ENCODE measurements at regions not wholly inside any gene's neighbourhood (a gene's known extent, or its start where the extent isn't known, plus 50 kb on each side); places are given as distances from the start of the nearest gene placed in this dataset.

DNA sequence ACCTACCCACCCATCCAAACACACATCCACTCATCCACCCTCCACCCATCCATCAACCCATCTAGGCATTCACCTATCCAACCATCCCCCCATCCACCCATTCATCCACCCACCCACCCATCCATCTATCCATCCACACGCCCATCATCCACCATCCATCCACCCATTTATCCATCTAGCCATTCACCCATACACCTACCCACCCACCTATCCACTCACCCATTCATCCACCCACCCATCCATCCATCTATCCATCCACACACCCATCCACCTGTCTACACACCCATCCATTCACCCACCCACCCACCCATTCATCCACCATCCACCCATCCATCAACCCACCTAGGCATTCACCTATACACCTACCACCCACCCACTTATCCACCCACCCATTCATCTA lies 72.6 kb upstream of the GALNT9 start:
- TF ChIP-seq, protein P1, sequence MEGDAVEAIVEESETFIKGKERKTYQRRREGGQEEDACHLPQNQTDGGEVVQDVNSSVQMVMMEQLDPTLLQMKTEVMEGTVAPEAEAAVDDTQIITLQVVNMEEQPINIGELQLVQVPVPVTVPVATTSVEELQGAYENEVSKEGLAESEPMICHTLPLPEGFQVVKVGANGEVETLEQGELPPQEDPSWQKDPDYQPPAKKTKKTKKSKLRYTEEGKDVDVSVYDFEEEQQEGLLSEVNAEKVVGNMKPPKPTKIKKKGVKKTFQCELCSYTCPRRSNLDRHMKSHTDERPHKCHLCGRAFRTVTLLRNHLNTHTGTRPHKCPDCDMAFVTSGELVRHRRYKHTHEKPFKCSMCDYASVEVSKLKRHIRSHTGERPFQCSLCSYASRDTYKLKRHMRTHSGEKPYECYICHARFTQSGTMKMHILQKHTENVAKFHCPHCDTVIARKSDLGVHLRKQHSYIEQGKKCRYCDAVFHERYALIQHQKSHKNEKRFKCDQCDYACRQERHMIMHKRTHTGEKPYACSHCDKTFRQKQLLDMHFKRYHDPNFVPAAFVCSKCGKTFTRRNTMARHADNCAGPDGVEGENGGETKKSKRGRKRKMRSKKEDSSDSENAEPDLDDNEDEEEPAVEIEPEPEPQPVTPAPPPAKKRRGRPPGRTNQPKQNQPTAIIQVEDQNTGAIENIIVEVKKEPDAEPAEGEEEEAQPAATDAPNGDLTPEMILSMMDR (IDR thresholded peaks at IDR 0.05; ENCODE audit: low read depth, low read length, poor library complexity, severe bottlenecking) = no peak
- no peak for TF ChIP-seq EZH2phosphoT487 (IDR thresholded peaks at IDR 0.05; ENCODE audit: borderline replicate concordance, low read length)

Data from DOHH2 (cell line).